ENCODE measurements at regions not wholly inside any gene's neighbourhood (a gene's known extent, or its start where the extent isn't known, plus 50 kb on each side); places are given as distances from the start of the nearest gene placed in this dataset.

- TF ChIP-seq CTCF (IDR thresholded peaks at IDR 0.05; ENCODE audit: low read depth, low read length): no peak
- DNase-seq (ENCODE audit: extremely low read depth, low read depth): no peak
These were observed 78.4 kb upstream of the ACO1 start for GRCh38 chr9:32306006-32306405.

- DNase-seq (ENCODE audit: extremely low read depth, low read depth): no peak
- TF ChIP-seq CTCF (IDR thresholded peaks at IDR 0.05; ENCODE audit: low read depth, low read length): no peak
These were observed 65.0 kb upstream of the ACO1 start for GRCh38 chr9:32319312-32319929.

GRCh38 chr9:32322622-32323021 lies 61.8 kb upstream of the ACO1 start:
- no peak for TF ChIP-seq CTCF (IDR thresholded peaks at IDR 0.05; ENCODE audit: low read depth, low read length)

GRCh38 chr9:32326146-32326545 lies 58.3 kb upstream of the ACO1 start:
- DNase-seq (ENCODE audit: extremely low read depth, low read depth): no peak
- TF ChIP-seq CTCF (IDR thresholded peaks at IDR 0.05; ENCODE audit: low read depth, low read length): no peak

More at GRCh38 chr9:32322622-32323021, 61.8 kb upstream of the ACO1 start:
- no peak for DNase-seq (ENCODE audit: extremely low read depth, low read depth)

GRCh38 chr9:32331240-32331639 lies 53.2 kb upstream of the ACO1 start:
- DNase-seq (ENCODE audit: extremely low read depth, low read depth): no peak
- no peak for TF ChIP-seq CTCF (IDR thresholded peaks at IDR 0.05; ENCODE audit: low read depth, low read length)

GRCh38 chr9:32334112-32334511 lies 50.3 kb upstream of the ACO1 start:
- TF ChIP-seq CTCF (IDR thresholded peaks at IDR 0.05; ENCODE audit: low read depth, low read length): no peak
- DNase-seq (ENCODE audit: extremely low read depth, low read depth): no peak

All from AG09319 (cell line).